Tibial nerve (tissue), 4 donors: ENCODE measurements at regions not wholly inside any gene's neighbourhood (a gene's known extent, or its start where the extent isn't known, plus 50 kb on each side); places are given as distances from the start of the nearest gene placed in this dataset.

Experiments used
- CTCF ChIP-seq, 5 experiments: fragments of 200-600 bp in 3 of 5; fragments of 450-650 bp in 2 of 5; sonication (generic) in 3 of 5; IDR thresholded peaks; one replicate each; pipeline ENCODE4 v1.5.1; 2016 to 2019; ENCODE audit warnings: antibody characterized with exemption in 5 of 5, mild to moderate bottlenecking in 3 of 5, moderate library complexity in 2 of 5
- EP300 ChIP-seq, 2 donors: sonication (generic); formaldehyde crosslinking; IDR thresholded peaks; one replicate each; pipeline ENCODE4 v1.6.1; 2017; ENCODE audit warnings: antibody characterized with exemption in 2 of 2, mild to moderate bottlenecking in 1 of 2
- POLR2A ChIP-seq, 2 donors: fragments of 450-650 bp; IDR thresholded peaks; one replicate each; pipeline ENCODE4 v1.6.1; 2017; ENCODE audit warnings: antibody characterized with exemption in 2 of 2, mild to moderate bottlenecking in 2 of 2, moderate library complexity in 2 of 2

DNA sequence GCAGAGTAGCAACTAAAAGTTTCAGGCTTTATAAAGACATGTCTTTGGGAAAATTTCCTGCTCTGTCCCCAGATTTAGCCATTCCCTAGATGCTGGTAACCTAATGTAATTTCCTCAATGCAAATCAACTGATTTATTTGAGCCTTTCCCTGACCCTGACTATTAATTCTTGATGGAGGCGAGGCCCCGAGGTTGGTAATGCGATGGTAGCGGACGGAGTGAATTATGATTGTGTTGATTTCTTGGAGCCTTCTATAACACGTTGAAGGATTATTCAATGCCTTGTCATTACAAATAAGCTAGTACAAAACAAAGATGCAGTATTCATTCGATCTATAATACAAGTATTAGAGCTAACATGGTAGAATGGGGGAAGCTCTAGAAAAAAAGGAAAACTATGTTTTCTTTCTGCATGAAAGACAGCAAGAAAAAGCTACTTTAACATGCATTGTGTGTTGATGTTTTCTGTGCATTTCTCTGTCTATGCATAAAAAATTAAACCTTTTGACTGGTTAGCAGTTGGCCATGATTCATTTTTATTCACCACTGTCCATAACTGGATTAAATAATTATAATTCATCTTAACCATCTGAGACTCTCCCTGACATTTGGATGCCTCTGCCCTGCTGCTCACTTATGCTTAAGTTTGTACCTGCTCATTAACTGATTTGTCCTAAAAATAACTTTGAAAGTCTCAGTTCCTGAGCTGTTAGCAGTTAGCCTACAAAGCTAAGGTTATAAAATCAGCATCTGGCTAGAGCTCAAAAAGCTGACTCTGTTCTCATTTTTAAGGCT, 490.2 kb upstream of the NUDT12 start:
- TF ChIP-seq CTCF (IDR thresholded peaks at IDR 0.05): no peak
- TF ChIP-seq POLR2A (IDR thresholded peaks at IDR 0.05): no peak
- no peak for TF ChIP-seq EP300 (IDR thresholded peaks at IDR 0.05)
